ENCODE measurements at regions not wholly inside any gene's neighbourhood (a gene's known extent, or its start where the extent isn't known, plus 50 kb on each side); places are given as distances from the start of the nearest gene placed in this dataset.
A peak's percentile ranks its signal among the peaks of the same experiment; 100 is the strongest.

DNA sequence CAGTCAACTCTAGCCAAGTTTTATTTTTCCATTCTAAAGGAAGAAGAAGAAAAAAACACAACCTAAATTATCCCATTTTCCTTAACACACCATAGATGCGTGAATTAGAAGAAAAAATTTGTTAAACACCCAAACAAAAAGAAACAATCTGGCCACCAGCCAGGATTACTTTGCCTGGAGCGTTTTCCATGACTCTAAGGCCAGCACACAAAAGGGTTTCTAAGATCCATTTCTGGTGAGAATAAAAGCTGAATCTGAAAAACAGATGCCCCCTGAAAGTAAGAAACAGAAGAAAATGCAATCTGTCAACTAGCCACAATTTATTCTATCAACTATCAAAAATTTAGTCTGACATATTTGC is 267.2 kb upstream of the SULF2 start:
- TF ChIP-seq, protein P1, sequence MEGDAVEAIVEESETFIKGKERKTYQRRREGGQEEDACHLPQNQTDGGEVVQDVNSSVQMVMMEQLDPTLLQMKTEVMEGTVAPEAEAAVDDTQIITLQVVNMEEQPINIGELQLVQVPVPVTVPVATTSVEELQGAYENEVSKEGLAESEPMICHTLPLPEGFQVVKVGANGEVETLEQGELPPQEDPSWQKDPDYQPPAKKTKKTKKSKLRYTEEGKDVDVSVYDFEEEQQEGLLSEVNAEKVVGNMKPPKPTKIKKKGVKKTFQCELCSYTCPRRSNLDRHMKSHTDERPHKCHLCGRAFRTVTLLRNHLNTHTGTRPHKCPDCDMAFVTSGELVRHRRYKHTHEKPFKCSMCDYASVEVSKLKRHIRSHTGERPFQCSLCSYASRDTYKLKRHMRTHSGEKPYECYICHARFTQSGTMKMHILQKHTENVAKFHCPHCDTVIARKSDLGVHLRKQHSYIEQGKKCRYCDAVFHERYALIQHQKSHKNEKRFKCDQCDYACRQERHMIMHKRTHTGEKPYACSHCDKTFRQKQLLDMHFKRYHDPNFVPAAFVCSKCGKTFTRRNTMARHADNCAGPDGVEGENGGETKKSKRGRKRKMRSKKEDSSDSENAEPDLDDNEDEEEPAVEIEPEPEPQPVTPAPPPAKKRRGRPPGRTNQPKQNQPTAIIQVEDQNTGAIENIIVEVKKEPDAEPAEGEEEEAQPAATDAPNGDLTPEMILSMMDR (IDR thresholded peaks at IDR 0.05; ENCODE audit: low read length, missing control alignments), result no peak
- DNase-seq (ENCODE audit: low read depth), result peak; percentile 52
- H3K4me3 ChIP-seq (replicated peaks; ENCODE audit: low read depth, low read length), result no peak overlapping the region

DNA sequence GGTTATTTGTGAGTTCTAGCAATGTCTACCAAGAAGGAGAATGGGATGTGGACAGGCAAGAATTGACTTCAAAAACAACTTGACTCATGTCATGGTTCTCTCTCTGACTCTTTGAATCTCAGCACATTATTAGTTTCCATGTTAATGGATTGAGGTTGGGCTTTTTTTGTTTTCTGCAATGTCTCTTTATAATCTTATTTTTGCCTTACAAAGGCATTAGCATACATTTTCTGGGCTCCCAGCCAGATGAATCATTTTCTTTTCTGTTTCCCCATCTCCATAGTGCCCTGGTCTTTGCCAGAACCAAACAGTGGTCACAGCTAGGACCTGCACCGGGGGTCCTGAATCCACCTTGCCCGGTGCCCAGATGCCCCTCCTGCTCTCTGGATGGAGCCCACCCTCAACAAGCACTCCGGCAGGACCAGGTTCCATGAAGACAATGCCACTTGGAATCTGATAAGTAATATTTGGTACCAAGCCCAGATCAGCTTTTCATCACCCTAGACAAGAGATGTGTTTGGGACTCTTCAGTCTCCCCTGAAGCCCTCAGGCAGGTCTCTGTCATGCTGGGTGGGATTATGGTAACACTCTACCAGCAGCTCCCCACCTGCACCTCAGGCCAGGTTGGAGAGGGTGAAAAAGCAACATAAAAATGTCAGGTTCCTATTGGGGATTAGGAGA is 266.7 kb upstream of the SULF2 start:
- TF ChIP-seq, protein P1 (IDR thresholded peaks at IDR 0.05; ENCODE audit: low read length, missing control alignments), result no peak
- H3K4me3 ChIP-seq (replicated peaks; ENCODE audit: low read depth, low read length), result no peak overlapping the region
- peak; percentile 92 for DNase-seq (ENCODE audit: low read depth)

DNA sequence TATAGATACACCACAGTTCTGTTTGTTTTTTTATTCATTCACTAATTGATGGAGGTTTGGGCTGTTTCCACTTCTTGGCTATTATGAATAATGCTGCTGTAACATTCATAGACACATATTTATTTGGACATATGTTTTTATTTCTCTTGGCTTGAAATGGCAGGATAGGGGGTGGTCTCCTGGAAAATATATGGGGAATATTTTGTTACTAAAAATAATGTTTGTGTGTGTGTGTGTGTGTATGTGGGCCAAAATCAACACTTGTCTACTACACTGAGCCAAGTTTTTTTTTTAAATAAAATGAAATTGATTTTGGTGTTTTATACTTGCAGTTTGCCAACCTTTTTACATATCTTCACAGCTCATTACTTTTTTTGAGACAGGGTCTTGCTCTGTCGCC is 264.4 kb upstream of the SULF2 start:
- TF ChIP-seq, protein P1 (IDR thresholded peaks at IDR 0.05; ENCODE audit: low read length, missing control alignments), result no peak
- no peak for DNase-seq (ENCODE audit: low read depth)
- H3K4me3 ChIP-seq (replicated peaks; ENCODE audit: low read depth, low read length), result no peak overlapping the region

DNA sequence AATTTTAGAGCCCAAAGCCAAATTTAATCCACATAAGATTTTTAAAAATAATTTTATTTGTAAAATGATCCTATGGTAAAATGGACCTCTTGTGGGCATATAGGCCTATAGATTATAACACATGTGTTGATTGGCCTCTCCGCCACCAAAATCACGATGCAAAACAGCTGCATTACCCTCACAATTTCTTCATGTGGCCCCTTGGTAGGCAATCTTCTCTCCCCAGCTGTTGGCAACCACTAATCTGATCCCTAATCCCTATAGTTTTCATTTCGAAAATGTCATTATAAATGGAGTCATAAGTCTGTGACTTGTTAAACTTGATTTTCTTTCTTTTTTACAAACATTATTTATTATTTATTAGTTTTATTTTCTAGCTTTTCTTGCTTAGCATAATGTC is 263.9 kb upstream of the SULF2 start:
- TF ChIP-seq, protein P1 (IDR thresholded peaks at IDR 0.05; ENCODE audit: low read length, missing control alignments), result no peak
- no peak overlapping the region for H3K4me3 ChIP-seq (replicated peaks; ENCODE audit: low read depth, low read length)
- DNase-seq (ENCODE audit: low read depth), result no peak

DNA sequence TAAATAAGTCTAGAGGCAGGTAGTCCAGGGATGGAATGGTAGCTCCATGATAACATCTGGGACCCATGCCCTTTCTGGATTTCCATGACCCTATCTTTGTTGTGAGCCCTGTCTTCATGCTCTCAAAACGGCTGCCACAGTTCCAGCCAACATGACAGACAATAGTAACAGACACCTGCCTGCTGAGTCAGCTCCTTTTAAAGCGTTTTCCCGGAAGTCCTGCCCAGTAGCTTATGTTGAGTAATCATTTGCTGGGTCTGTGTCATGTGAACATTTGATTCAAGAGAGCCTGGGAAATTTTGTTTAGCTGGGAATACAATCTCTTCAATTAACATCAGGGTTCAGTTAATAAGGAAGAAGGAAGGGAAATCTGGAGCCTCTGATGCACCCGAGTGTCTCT is 262.2 kb upstream of the SULF2 start:
- TF ChIP-seq, protein P1 (IDR thresholded peaks at IDR 0.05; ENCODE audit: low read length, missing control alignments), result no peak
- H3K4me3 ChIP-seq (replicated peaks; ENCODE audit: low read depth, low read length), result no peak overlapping the region
- peak; percentile 31 for DNase-seq (ENCODE audit: low read depth)

DNA sequence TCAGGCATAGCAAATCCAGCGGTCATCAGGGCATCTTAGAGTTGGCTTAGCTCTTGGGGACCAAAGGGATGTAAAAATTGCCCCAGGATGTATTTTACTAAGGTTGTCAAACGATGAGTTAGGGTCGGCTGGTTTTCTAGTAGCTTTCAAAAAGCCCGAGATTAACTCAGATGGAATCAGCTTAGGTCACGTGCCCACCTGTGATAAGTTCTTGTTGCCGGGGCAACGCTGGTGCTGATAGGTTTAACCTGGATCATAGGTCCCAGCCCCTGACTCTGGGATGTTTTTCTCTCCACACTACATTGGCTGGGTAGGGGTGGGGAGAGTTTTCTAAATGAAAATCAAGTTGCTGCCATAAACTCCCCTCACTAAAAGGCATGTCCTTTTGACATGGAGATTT is 257.3 kb upstream of the SULF2 start:
- no peak for DNase-seq (ENCODE audit: low read depth)
- TF ChIP-seq, protein P1 (IDR thresholded peaks at IDR 0.05; ENCODE audit: low read length, missing control alignments), result no peak
- no peak overlapping the region for H3K4me3 ChIP-seq (replicated peaks; ENCODE audit: low read depth, low read length)

DNA sequence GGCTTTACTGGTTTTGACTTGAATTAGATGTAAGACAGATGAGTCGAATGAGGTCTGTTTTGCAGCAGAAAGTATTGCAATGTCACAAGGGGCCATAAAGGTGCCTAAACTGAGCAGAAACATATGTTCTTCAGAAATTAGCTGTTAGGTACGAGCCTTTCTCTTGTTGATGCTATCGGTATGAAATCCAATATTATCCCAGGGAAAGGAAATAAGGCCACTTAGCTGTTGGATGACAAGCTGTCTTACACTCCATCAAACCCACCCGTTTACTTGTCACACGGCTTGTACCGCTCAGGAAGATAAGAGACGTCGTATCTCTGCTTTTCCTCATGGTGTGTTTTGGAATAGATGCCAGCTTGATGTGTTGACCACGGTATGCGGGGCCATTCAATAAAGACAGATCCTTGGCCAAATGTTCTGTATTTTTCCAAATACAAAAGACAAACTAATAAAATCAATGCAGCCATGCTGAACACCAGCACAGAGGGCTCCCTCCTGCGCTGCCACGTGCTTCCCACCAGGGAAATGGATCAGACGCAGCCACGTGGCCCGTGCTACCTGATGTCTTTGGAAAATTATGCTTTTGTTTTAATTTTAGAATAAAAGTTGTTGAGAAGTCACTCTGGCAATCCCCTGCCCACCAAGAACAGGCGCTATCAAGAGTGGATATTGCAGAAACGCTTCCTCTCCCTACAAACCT is 255.9 kb upstream of the SULF2 start:
- TF ChIP-seq, protein P1 (IDR thresholded peaks at IDR 0.05; ENCODE audit: low read length, missing control alignments), result no peak
- no peak for DNase-seq (ENCODE audit: low read depth)
- no peak overlapping the region for H3K4me3 ChIP-seq (replicated peaks; ENCODE audit: low read depth, low read length)

Measured in fibroblast of pulmonary artery (primary cell).